DND-41 (cell line): ENCODE measurements at regions not wholly inside any gene's neighbourhood (a gene's known extent, or its start where the extent isn't known, plus 50 kb on each side); places are given as distances from the start of the nearest gene placed in this dataset.

Source experiments
- CTCF ChIP-seq: IDR thresholded peaks from 2 replicates; pipeline ENCODE4 v1.5.1; 2012; ENCODE audit warnings: borderline replicate concordance, low read length, moderate library complexity, mild to moderate bottlenecking; ENCODE audit not compliant: poor library complexity, severe bottlenecking; ENCODE audit errors: extremely low read depth
- EZH2 ChIP-seq: IDR thresholded peaks from 3 replicates; pipeline ENCODE4 v1.6.1; 2012; ENCODE audit warnings: borderline replicate concordance, low read depth, mild to moderate bottlenecking, moderate library complexity, low read length, inconsistent platforms; ENCODE audit not compliant: severe bottlenecking

DNA sequence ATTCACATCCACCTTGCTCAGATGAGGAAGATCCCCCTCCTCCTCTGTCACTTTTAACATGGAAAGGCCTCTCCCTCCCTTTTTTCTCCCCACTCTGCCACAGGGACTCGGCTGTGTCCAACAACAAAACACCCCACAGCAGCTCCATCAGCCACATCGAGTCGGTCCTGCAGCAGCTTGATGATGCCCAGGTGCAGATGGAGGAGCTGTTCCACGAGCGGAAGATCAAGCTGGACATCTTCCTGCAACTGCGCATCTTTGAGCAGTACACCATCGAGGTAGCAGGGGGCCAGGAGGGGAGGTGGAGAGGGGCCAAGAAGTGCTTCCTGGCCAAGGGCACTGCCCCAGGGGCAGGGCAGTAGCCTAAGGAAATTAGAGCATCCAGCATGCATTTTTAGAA, 331.7 kb upstream of the UMPS start:
- no peak for TF ChIP-seq EZH2
- no peak for TF ChIP-seq CTCF
